ENCODE measurements at regions not wholly inside any gene's neighbourhood (a gene's known extent, or its start where the extent isn't known, plus 50 kb on each side); places are given as distances from the start of the nearest gene placed in this dataset.

- peak; percentile 33 for DNase-seq
Observed at GRCh38 chr6:20028143-20028542, 184.1 kb downstream of the MBOAT1 start.

- DNase-seq, result no peak
Observed at GRCh38 chr6:20028562-20028961, 183.7 kb downstream of the MBOAT1 start.

- no peak for DNase-seq
Observed at GRCh38 chr6:20029979-20030378, 182.3 kb downstream of the MBOAT1 start.

GRCh38 chr6:20031342-20031741, 180.9 kb downstream of the MBOAT1 start:
- DNase-seq, result no peak

GRCh38 chr6:20033697-20034407, 178.4 kb downstream of the MBOAT1 start:
- no peak for DNase-seq

- DNase-seq, result peak; percentile 80
Observed at GRCh38 chr6:20034408-20034769, 177.9 kb downstream of the MBOAT1 start.

GRCh38 chr6:20036141-20036677, 176.1 kb downstream of the MBOAT1 start:
- DNase-seq, result no peak

- no peak for DNase-seq
Observed at GRCh38 chr6:20038410-20039204, 173.7 kb downstream of the MBOAT1 start.

GRCh38 chr6:20044883-20045282, 167.4 kb downstream of the MBOAT1 start:
- DNase-seq, result no peak
